Stomach (tissue), 4 donors: ENCODE measurements at regions not wholly inside any gene's neighbourhood (a gene's known extent, or its start where the extent isn't known, plus 50 kb on each side); places are given as distances from the start of the nearest gene placed in this dataset.

ENCODE experiments used
- CTCF ChIP-seq, 7 experiments: fragments of 450-650 bp in 4 of 7; fragments of 200-600 bp in 3 of 7; sonication (generic) in 3 of 7; IDR thresholded peaks; one replicate each; pipeline ENCODE4 v1.5.1; 2016 to 2019; ENCODE audit warnings: antibody characterized with exemption in 7 of 7, control low read depth in 2 of 7, mild to moderate bottlenecking in 1 of 7
- POLR2A ChIP-seq, 4 donors: fragments of 450-650 bp; IDR thresholded peaks; one replicate each; pipeline ENCODE4 v1.6.1; 2016; ENCODE audit warnings: antibody characterized with exemption in 4 of 4, control low read depth in 2 of 4, mild to moderate bottlenecking in 1 of 4, moderate library complexity in 1 of 4
- POLR2AphosphoS5 ChIP-seq, 3 donors: sonication (generic); formaldehyde crosslinking; IDR thresholded peaks; one replicate each; pipeline ENCODE4 v1.6.1; 2016; ENCODE audit warnings: antibody characterized with exemption in 3 of 3

GRCh38 chr18:28511413-28511821, 334.5 kb upstream of the CDH2 start:
- TF ChIP-seq POLR2AphosphoS5 (IDR thresholded peaks at IDR 0.05) (no peak), POLR2A (IDR thresholded peaks at IDR 0.05) (no peak), CTCF (IDR thresholded peaks at IDR 0.05) (no peak)
